ENCODE measurements at regions not wholly inside any gene's neighbourhood (a gene's known extent, or its start where the extent isn't known, plus 50 kb on each side); places are given as distances from the start of the nearest gene placed in this dataset.

- Histone ChIP-seq H3K36me3 (replicated peaks in 1 of 2; ENCODE audit: control insufficient read depth in 1 of 2, insufficient read depth in 2 of 2, low read length in 1 of 2) (no peaks in the 10 kb centered on the region), H3K9me2 (no peaks in the 10 kb centered on the region), H3K79me2 (ENCODE audit: insufficient read depth) (no peaks in the 10 kb centered on the region), H3K27me3 (ENCODE audit: insufficient read depth) (no peaks in the 10 kb centered on the region), H3K9me3 (no peaks in the 10 kb centered on the region; the same call in 1 of the 2 replicates), H2AFZ (ENCODE audit: low read depth) (no peak overlapping the region), H3K4me1 (ENCODE audit: control insufficient read depth in 1 of 2, insufficient read depth in 2 of 2, low read depth in 1 of 2, low read length in 1 of 2) (no peaks in the 10 kb centered on the region), H3K4me3 (ENCODE audit: low read depth in 2 of 2, low read length in 1 of 2) (no peak overlapping the region), H4K20me1 (ENCODE audit: insufficient read depth) (no peaks in the 10 kb centered on the region), H3K4me2 (no peak overlapping the region), H3K27ac (ENCODE audit: low read depth in 2 of 2, low read length in 1 of 2) (no peak overlapping the region), H3F3A (replicated peaks; ENCODE audit: insufficient read depth) (no peaks in the 10 kb centered on the region), H3K9ac (no peak overlapping the region)
- DNase-seq, result no peak
- POLR2A ChIA-PET, result no interaction called here
- WGBS (ENCODE audit: low lambda C conversion rate), result 16% methylated on average over 2 of the region's 2 CpGs
- CTCF ChIA-PET, result no interaction called here
- TF ChIP-seq FOSL2 (IDR thresholded peaks at IDR 0.05; ENCODE audit: borderline replicate concordance, low read depth) (no peak), CHD2 (IDR thresholded peaks at IDR 0.05; ENCODE audit: low read length, partially characterized antibody) (no peak)
Measured at GRCh38 chr15:94972314-94972713, 741.0 kb downstream of the MCTP2 start.

- Histone ChIP-seq H3K4me2 (no peak overlapping the region), H2AFZ (ENCODE audit: low read depth) (no peak overlapping the region), H3K4me1 (ENCODE audit: control insufficient read depth in 1 of 2, insufficient read depth in 2 of 2, low read depth in 1 of 2, low read length in 1 of 2) (no peaks in the 10 kb centered on the region), H3K4me3 (ENCODE audit: low read depth in 2 of 2, low read length in 1 of 2) (no peak overlapping the region), H3K9ac (no peak overlapping the region), H4K20me1 (ENCODE audit: insufficient read depth) (no peaks in the 10 kb centered on the region), H3K9me3 (peaks cover 11% of the 10 kb centered on the region; the same call in 1 of the 2 replicates), H3K9me2 (no peaks in the 10 kb centered on the region), H3K36me3 (replicated peaks in 1 of 2; ENCODE audit: control insufficient read depth in 1 of 2, insufficient read depth in 2 of 2, low read length in 1 of 2) (no peaks in the 10 kb centered on the region), H3K27ac (ENCODE audit: low read depth in 2 of 2, low read length in 1 of 2) (no peak overlapping the region), H3K27me3 (ENCODE audit: insufficient read depth) (no peaks in the 10 kb centered on the region), H3K79me2 (ENCODE audit: insufficient read depth) (no peaks in the 10 kb centered on the region), H3F3A (replicated peaks; ENCODE audit: insufficient read depth) (no peaks in the 10 kb centered on the region)
- 2% methylated on average over 1 of the region's 1 CpG for WGBS (ENCODE audit: low lambda C conversion rate)
- ChIA-PET POLR2A (no interaction called here), CTCF (no interaction called here)
- no peak for DNase-seq
- no peak for TF ChIP-seq CHD2 (IDR thresholded peaks at IDR 0.05; ENCODE audit: low read length, partially characterized antibody)
- no peak for TF ChIP-seq IRF3 (IDR thresholded peaks at IDR 0.05; ENCODE audit: low read depth, low read length)
- TF ChIP-seq RFX5 (IDR thresholded peaks at IDR 0.05; ENCODE audit: low read length), result no peak
- no peak for TF ChIP-seq TEAD4 (IDR thresholded peaks at IDR 0.05; ENCODE audit: borderline replicate concordance, insufficient read depth)
- no peak for TF ChIP-seq USF1 (IDR thresholded peaks at IDR 0.05; ENCODE audit: borderline replicate concordance, low read depth)
- no peak for TF ChIP-seq CTCF (IDR thresholded peaks at IDR 0.05)
- TF ChIP-seq RXRA (IDR thresholded peaks at IDR 0.05; ENCODE audit: borderline replicate concordance, low read depth), result no peak
- no peak for TF ChIP-seq USF2 (IDR thresholded peaks at IDR 0.05; ENCODE audit: borderline replicate concordance, low read depth, low read length)
- TF ChIP-seq NRF1 (IDR thresholded peaks at IDR 0.05; ENCODE audit: low read depth, low read length), result no peak
- TF ChIP-seq REST (IDR thresholded peaks at IDR 0.05; ENCODE audit: low read depth, low read length), result no peak
- TF ChIP-seq EZH2phosphoT487 (IDR thresholded peaks at IDR 0.05; ENCODE audit: borderline replicate concordance, low read depth), result no peak
Measured at GRCh38 chr15:94987085-94987484, 755.7 kb downstream of the MCTP2 start.
